Activated CD4-positive, alpha-beta memory T cell treated with anti-CD3 and anti-CD28 coated beads, Interleukin-2, amount 10 ng/mL, durations not matched to agents 7 days and 5 days (primary cell): ENCODE measurements at regions not wholly inside any gene's neighbourhood (a gene's known extent, or its start where the extent isn't known, plus 50 kb on each side); places are given as distances from the start of the nearest gene placed in this dataset.

ENCODE experiments used
- CTCF ChIA-PET: fragments of 350-600 bp; sonication (Branson Sonifier 250); formaldehyde crosslinking; loops from one replicate; lab custom pipeline; 2021; ENCODE audit warnings: antibody characterized with exemption, inconsistent platforms; lab: Charles Lee
- POLR2A ChIA-PET: fragments of 350-600 bp; sonication (Branson Sonifier 250); formaldehyde crosslinking; loops from one replicate; lab custom pipeline; 2021; ENCODE audit warnings: antibody characterized with exemption; lab: Charles Lee
- DNase-seq: peaks from one replicate; pipeline ENCODE4 v3.0.0-alpha.2; 2020
- H3K27ac Mint-ChIP-seq: one replicate; pipeline ENCODE4 v1.8.0; 2021; ENCODE audit warnings: mild to moderate bottlenecking, mixed read lengths
- H3K27me3 Mint-ChIP-seq: one replicate; pipeline ENCODE4 v1.8.0; 2021; ENCODE audit warnings: mixed read lengths
- H3K36me3 Mint-ChIP-seq: one replicate; pipeline ENCODE4 v1.8.0; 2021; ENCODE audit warnings: low read depth, mixed read lengths
- H3K4me1 Mint-ChIP-seq: one replicate; pipeline ENCODE4 v1.8.0; 2021; ENCODE audit warnings: mixed read lengths
- H3K4me3 Mint-ChIP-seq: one replicate; pipeline ENCODE4 v1.8.0; 2021; ENCODE audit warnings: mild to moderate bottlenecking, mixed read lengths
- H3K9me3 Mint-ChIP-seq: one replicate; pipeline ENCODE4 v1.8.0; 2021; ENCODE audit warnings: mixed read lengths

GRCh38 chr14:95979339-95980042 lies 59.7 kb upstream of the C14orf132 start:
- no peak overlapping the region for H3K4me3 Mint-ChIP-seq
- H3K4me1 Mint-ChIP-seq = no peaks in the 10 kb centered on the region
- ChIA-PET POLR2A (no interaction called here), CTCF (no interaction called here)
- no peaks in the 10 kb centered on the region for H3K36me3 Mint-ChIP-seq
- DNase-seq = no peak
- peaks cover 9% of the 10 kb centered on the region for H3K27me3 Mint-ChIP-seq
- H3K9me3 Mint-ChIP-seq = no peaks in the 10 kb centered on the region
- H3K27ac Mint-ChIP-seq = no peak overlapping the region

GRCh38 chr14:95980402-95980801 lies 58.8 kb upstream of the C14orf132 start:
- Mint-ChIP-seq H3K27ac (no peak overlapping the region), H3K4me1 (no peaks in the 10 kb centered on the region), H3K36me3 (no peaks in the 10 kb centered on the region), H3K4me3 (no peak overlapping the region), H3K27me3 (peaks cover 9% of the 10 kb centered on the region), H3K9me3 (no peaks in the 10 kb centered on the region)
- DNase-seq = no peak
- ChIA-PET CTCF (no interaction called here), POLR2A (no interaction called here)

- DNase-seq = no peak
- peaks cover 11% of the 10 kb centered on the region for H3K27me3 Mint-ChIP-seq
- no peak overlapping the region for H3K27ac Mint-ChIP-seq
- no peaks in the 10 kb centered on the region for H3K9me3 Mint-ChIP-seq
- POLR2A ChIA-PET = no interaction called here
- CTCF ChIA-PET = no interaction called here
- no peak overlapping the region for H3K4me3 Mint-ChIP-seq
- no peaks in the 10 kb centered on the region for H3K4me1 Mint-ChIP-seq
- no peaks in the 10 kb centered on the region for H3K36me3 Mint-ChIP-seq
These were observed 57.2 kb upstream of the C14orf132 start for GRCh38 chr14:95981965-95982364.

- no peak for DNase-seq
- Mint-ChIP-seq H3K27ac (no peak overlapping the region), H3K9me3 (no peaks in the 10 kb centered on the region), H3K4me1 (no peaks in the 10 kb centered on the region), H3K36me3 (no peaks in the 10 kb centered on the region), H3K4me3 (no peak overlapping the region), H3K27me3 (peaks cover 11% of the 10 kb centered on the region)
- ChIA-PET POLR2A (interaction anchor here (0.6 kb wide), 1 partner anchor 394 kb away, joined by 3 read pairs; no protein-coding TSS in a partner anchor), CTCF (interaction anchor here (1.2 to 1.5 kb wide), 2 partner anchors 9 to 11 kb away, joined by 3 read pairs; no protein-coding TSS in a partner anchor)
These were observed 55.0 kb upstream of the C14orf132 start for GRCh38 chr14:95984206-95984605.
